ENCODE measurements at regions not wholly inside any gene's neighbourhood (a gene's known extent, or its start where the extent isn't known, plus 50 kb on each side); places are given as distances from the start of the nearest gene placed in this dataset.

DNA sequence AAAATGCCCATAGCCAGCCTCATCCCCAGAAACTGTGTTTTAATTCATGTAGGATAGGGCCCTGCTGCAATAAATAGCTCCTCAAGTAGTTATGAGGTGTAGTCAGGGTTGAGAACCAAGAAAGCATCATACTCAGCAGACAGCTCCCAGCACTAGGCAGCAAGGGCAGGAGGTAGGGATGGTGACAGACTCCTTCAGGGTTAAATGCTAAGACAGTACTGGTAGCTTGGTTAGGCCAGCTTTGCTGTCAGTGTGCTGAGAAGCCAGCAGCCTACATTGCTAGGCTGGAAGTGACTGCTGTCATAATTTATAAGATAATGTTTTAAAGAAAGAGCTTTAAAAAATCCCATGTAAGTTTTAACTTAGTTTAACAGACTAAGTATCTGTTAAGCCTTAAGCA, 113.9 kb upstream of the IMMP2L start:
- DNase-seq = no peak

DNA sequence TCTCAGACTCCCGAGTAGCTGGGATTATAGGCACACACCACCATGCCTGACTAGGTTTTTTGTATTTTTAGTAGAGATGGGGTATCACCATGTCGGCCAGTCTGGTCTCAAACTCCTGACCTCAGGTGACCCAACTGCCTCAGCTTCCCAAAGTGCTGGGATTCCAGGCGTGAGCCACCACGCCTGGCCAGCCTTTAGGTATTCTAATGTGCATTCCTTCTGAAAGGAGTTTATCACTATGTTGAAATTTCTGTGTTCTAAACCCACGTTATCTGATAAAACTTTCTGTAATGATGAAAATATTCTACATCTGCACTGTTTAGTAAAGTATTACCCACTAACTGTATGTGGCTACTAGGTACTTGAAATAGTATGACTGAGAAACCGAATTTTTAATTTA, 110.6 kb upstream of the IMMP2L start:
- no peak for DNase-seq

DNA sequence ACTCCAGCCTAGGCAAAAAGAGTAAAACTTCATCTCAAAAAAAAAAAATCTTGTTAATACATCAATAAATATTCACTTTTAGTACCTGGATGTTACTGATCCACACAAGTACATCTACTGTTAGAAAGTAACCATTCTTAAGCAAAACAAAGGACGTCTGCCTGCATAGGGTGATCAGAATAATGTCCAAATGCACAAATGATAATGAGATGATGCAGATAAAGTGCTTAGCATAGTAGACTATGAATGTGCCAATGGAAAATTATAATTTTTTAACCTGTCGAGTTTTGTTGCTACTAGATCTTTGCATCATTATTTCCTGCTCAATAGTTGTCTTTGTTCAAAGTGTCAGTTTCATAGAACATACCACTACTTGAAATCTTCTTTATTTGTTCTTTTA, 109.6 kb upstream of the IMMP2L start:
- DNase-seq = no peak

DNA sequence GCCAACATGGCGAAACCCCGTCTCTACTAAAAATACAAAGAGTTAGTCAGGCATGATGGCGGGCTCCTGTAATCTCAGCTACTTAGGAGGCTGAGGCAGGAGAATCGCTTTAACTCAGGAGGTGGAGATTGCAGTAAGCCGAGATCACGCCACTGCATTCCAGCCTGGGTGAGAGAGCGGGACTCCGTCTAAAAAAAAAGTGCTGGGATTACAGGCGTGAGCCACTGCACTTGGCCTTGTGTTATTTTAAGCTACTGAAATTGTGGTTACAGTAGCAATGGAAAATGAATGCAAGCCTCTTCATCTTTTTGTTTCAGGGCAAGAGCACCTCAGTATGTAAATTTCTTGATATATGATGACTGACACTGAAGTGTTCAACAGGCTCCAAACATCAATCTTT, 106.4 kb upstream of the IMMP2L start:
- DNase-seq = no peak

DNA sequence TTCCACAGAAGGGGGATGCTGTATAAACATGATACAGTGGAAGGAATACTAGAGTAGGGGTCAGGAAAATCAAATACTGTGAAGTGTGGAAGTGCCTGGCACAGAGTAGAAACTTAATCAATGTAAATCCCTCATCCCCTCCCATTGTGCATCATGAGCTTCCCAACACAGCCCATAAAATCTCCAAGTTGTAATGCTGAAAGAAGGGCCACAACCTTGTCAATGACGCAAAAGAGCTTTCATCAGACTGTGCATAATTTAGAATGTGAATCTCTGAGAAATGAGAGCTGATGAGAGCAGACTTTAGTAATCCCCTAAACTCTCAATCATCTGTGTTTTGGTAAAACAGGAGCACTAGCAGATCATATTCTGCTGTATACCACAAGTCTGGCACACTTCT, 105.2 kb upstream of the IMMP2L start:
- DNase-seq = no peak

DNA sequence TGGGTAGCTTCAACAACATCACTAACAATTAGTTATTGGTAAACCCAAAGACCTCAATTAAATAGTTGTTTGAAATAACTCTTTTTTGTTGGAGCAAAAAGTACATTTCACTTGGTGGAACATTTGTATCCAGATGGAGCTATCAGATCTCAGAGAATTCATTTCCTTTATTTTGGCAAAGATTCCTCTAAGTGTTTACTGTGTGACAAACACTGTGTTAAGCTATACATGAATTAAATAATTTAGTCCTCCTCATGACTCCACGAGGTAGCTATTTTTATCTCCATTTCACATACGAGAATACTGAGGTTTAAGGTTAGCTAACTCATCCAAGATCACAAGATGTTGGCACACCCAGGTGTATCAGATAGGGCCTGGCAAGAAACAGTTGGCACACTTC, 104.0 kb upstream of the IMMP2L start:
- no peak for DNase-seq

DNA sequence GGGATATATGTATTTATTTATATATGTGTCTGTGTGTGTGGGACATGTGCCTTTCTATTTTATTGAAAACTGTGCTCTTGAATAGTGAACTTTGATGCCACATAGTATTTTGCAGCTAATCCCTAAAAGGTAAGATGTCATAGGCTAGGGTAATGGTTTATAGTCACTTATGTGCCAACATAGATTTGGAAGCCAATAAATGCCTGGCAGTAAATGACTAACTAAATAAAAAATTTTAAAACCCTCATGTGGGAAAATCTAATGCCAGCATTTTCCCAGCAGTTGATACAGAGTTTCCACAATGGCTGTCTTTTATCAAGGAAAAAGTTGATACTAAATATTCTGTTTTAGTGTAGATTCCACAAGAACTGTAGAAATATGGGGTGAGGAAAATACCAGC, 101.5 kb upstream of the IMMP2L start:
- no peak for DNase-seq

DNA sequence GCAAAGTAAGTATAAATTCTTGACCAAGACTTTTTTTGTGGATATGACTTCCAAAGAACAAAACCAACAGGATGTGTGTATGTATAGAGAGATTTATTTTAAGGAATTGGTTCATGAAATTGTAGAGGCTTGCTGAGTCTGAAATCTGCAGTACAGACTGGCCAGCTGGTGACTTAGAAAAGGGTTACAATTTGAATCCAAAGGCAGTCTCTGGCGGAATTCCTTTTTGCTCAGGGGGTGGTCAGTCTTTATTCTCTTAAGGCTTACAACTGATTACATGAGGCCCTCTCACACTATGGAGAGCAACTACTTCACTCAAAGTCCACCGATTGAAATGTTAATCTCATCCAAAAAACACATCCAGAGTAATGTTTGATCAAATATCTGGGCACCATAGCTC, 100.1 kb upstream of the IMMP2L start:
- DNase-seq = no peak

DNA sequence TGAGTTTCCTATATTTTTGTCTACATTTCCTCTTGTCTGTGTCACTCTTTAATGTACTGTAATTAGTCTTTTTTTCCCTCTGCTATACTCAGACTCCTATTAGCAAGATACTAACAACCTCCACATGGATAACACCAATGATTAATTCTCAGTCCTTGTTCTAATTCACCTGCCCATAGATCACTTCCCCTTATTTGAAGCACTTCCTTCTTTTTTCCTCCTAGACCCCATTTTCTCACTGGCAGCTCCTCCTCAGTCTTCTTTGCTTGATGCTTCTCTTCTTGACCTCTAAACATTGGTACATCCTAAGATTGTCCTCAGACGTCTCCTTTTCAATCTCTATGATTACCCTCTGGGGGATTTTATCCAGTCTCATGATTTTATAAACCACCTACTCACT, 98.2 kb upstream of the IMMP2L start:
- no peak for DNase-seq

DNA sequence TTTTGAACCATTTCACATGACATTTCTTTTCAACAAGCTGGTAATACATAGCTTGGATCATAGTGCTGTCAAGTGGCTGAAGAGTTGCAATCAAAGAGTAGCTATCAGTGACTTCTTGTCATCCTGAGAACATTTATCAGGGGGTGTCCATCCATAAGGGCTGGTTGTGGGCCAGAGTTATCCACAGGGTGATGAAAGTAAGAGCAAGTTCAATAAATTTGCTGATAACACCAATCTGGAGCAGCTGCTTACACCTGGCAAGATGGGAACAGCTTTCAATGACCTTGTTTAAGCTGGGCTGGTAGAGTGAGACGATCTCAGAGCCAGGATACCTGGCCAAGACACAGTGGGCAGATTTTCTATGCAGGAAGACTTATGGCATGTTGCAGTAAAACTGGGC, 96.3 kb upstream of the IMMP2L start:
- no peak for DNase-seq

DNA sequence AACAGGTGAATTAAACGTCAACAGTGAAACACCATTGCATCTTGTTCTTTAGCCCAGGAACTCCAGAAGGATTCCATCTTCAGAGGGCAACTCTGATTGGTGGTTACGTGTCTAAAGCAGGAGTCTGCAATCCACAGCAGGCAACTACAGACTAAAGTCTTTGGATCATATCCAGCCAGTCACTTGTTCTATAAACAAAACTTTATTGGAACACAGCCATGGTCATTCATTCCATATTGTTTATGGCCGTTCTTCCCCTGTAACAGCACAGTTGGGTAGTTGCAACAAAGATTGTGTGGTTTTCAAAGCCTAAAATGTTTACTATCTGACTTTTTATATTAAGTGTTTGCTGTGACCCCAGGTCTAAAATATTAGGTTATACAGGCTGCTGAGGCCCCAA, 94.7 kb upstream of the IMMP2L start:
- DNase-seq = no peak

DNA sequence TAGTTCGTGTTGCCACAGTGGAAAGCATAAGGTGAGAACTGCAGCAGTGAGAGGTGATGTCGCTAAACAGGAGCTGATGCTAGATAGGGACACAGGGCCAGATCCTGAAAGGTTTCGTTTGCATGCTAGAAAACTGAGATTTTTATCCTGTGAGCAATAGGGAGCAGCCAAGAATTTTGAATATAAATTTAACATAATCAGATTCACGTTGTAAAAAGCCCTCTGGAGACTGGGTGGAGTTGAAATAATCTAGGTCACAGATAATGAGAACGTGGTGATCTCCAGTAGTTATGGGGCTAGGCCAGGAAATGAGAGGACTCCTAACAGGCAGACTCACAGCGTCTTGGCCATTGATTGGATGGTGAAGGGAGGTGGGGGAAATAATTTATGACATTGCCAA, 92.1 kb upstream of the IMMP2L start:
- no peak for DNase-seq

DNA sequence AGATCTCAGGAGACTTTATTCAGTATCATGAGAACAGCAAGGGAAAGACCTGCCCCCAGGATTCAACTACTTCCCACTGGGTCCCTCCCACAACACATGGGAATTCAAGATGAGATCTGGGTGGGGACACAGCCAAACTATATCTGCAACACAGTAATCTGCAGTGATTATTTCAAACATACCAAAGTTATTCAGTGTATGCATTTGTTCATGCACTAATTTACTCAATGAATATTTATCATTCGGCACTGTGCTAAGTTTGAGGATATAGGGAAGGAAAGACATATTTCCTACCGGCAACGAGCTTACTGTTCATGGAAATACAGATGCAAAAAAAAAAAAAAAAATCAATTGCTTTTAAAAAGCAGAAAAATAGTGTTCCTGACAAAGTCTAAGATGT, 91.6 kb upstream of the IMMP2L start:
- DNase-seq = no peak

DNA sequence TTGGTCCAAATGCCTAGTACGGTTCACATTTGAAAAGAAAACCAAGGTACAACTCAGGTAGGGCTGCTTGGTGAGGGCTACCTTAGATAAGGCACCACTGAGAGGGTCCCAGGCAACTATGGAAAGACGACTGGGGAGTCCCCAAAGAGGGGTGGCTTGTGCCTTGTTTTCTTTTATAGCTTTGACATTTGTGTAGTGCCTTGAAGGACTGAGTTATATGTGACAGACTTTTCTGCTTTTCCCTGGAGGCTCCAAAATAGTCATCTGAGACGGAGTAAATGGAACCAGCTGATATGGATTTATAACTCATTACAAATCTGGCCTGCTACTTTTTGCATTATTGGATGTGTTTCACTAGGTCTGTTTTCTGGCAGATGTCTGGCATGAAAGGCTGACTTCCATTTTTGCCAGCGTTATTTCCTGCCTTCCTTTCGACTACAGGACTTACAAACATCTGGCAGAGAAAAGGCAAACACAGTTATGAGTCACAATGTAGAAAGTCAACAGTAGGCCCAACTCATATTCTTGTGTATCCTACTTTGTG, 88.2 kb upstream of the IMMP2L start:
- no peak for DNase-seq

DNA sequence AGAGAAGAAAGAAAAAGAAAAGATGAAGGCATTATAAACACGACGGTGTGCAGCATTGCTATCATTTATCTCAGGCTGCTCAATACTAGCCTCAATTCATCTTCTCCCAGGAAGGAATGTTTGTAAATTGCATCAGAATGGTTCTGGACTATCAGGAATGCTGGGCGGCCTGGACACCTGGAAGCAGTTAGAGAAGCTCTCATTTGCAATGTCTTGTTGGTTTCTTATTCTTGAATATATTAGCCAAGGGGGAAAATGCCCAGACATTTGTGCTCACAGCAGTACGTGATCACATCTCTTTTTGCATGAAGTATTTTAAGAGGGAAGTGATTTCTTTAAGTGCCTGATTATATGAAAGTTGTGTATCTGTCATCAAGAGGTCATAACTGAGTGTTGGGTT, 85.6 kb upstream of the IMMP2L start:
- DNase-seq = no peak

DNA sequence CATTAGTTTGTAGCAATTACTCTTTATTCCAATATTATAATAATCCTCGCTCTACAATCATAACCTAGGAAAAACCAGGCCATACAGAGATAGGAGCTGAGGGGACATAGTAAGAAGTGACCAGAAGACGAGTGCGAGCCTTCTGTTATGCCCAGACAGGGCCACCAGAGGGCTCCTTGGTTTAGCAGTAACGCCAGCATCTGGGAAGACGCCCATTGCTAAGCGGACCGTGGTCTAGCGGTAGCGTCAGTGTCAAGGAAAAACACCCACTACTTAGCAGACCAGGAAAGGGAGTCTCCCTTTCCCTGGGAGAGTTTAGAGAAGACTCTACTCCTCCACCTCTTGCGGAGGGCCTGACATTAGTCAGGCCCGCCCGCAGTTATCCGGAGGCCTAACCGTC, 82.3 kb upstream of the IMMP2L start:
- peak in 1 of 2 experiments; percentile 7 for DNase-seq

DNA sequence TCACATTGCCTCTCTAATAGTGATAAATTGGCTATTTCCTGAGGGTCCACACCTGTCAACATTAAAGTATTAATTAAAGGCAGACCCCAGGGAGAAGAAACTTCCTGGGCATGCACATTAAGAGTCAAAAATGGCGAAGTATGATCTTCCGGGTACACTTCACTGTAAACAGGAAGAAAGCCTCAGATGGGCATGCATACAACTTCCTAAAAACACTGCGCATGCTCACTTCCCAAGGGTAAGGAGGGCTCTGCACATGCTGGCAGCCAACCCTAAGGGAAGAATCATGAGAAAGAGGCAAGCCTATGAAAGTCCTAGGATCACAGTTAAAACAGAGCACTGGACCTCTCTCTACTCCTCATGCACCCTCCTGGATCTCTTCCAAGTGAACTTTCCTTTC, 80.1 kb upstream of the IMMP2L start:
- no peak for DNase-seq

DNA sequence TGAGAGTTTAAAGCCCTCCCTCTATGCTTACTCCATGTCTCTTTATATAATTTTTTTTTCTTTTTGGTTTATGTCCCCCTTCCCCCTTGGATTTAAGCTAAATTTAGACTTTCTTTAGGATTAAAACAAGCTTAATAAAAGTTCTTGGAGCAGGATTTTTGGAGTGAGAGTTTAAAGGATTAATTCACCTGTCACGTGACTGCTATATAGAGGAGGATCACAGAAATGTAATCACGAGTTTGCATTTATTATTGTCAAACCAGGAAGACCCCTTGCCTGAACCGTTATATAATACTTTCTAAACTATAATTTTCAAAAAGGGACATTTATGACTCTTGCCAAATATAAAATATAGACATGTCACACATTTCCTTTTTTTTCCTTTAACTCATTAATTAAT, 78.1 kb upstream of the IMMP2L start:
- DNase-seq = no peak

DNA sequence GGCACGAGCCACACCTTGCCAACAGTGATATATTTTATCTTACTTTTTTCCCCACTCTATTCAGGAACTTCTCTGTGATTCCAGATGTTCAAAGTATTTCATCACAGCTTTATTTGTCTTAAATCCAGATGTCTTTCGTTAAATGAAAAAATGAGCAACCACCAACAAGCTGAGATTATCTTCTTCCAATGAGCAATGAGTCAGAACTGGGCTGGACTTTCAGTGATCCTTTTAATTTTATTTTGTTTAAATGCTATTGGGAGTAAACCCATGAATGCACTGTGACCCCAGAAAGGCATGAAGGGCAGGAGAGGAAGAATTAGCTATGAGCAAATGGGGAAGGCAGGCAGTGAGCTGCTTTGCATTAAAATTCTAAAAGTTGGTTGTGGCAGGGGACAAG, 77.6 kb upstream of the IMMP2L start:
- no peak for DNase-seq

DNA sequence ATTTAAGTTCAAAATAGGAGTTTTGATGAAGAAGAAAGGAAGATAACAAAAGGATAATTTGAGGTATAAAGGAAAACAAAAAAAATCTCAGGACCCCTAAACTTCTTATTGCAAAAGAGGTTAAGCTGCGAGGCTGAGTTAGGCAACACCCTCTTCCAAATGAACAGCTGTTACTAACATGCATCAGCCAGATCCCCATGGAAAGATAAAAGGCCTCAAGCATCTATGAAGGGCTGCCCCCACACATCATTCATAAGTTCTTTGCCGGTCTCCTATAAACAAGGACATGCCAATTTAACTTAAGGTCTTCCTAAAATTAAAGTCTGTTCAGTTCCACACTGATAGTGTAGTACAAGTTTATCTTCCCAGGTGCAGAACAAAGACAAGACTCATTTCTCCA, 75.8 kb upstream of the IMMP2L start:
- DNase-seq = no peak

DNA sequence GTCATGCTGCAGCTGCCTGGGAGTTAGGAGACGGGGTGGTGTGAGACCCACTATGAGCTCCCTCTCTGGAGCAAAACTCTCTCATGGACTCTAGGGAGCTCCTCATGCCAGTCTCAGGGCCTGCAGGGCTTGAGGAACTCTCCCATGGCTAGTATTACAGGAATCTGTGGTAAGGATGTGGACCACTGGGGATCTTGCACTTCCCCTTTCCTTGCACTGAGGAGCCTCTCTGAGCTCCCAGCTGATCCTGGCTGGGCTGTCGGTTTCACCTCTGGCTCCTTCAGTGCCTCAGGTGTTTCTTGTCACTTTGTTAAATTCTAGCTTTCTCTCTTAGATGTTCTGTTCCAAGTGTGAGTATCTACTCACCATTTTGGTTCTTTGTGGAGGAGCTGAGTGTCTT, 71.6 kb upstream of the IMMP2L start:
- no peak for DNase-seq

DNA sequence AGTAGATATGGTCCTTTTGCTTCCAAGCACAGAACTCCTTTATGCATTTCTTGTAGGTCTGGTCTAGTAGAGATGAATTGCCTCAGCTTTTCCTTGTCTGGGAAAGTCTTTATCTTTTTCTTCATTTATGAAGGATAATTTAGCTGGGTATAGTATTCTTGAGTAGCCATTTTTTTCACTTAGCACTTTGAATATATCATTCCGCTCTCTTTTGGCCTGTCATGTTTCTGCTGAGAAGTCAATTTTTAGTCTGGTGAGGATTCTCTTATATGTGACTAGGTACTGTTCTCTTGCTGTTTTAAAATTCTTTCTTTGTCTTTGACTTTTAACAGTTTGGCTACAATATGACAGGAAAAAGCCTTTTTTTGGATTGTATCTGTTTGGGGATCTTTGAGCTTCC, 68.6 kb upstream of the IMMP2L start:
- no peak for DNase-seq

DNA sequence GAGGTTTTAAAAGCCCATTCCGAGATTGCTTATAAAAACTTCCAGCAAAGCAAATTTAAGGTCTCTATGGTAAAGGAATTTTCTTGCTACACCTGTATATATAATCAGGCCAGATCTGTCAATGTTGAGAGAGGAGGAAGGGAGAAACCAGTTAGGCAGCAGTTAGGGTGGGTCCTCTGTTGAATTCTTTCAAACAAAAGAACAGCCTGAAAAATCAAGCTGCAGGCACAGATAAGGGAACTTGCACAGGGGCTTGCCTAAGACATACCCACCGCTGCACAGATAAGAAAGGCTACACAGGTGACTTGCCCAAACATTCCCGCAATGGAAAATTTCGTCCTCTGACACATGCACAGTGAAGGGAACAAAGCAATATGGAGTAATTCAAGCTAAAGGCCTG, 59.8 kb upstream of the IMMP2L start:
- DNase-seq = no peak

Data from activated CD4-positive, alpha-beta T cell treated with anti-CD3 and anti-CD28 coated beads, Interleukin-2, amount 50 U/mL, for 48 hours (primary cell).